Mesenchymal stem cell (in vitro differentiated cells and primary cell): ENCODE measurements at regions not wholly inside any gene's neighbourhood (a gene's known extent, or its start where the extent isn't known, plus 50 kb on each side); places are given as distances from the start of the nearest gene placed in this dataset.
"Not testable (repeated sequence)": the region's sequence is repeated elsewhere in the genome, so short reads cannot be mapped to it uniquely, and the experiment has no call there.

ENCODE experiments used
- DNase-seq: peaks from one replicate; pipeline ENCODE4 v3.0.0-alpha.2; 2013
- H2AFZ ChIP-seq: one replicate; pipeline ENCODE4 v1.6.1; 2013; ENCODE audit warnings: low read depth, mild to moderate bottlenecking, control low read depth, inconsistent platforms, low read length, moderate library complexity
- H2AK5ac ChIP-seq: 2 replicates; pipeline ENCODE4 v1.6.1; 2013; ENCODE audit warnings: low read length, moderate library complexity, mild to moderate bottlenecking, inconsistent platforms; ENCODE audit not compliant: severe bottlenecking
- H2BK120ac ChIP-seq: one replicate; pipeline ENCODE4 v1.6.1; 2013; ENCODE audit warnings: low read depth, mild to moderate bottlenecking, inconsistent platforms, low read length, moderate library complexity
- H2BK12ac ChIP-seq, 2 experiments: one replicate each; pipeline ENCODE4 v1.6.1; 2013; ENCODE audit warnings: inconsistent platforms in 2 of 2, low read length in 2 of 2, mild to moderate bottlenecking in 2 of 2, moderate library complexity in 2 of 2, control low read depth in 1 of 2
- H2BK15ac ChIP-seq: one replicate; pipeline ENCODE4 v1.6.1; 2013; ENCODE audit warnings: mild to moderate bottlenecking, low read depth, inconsistent platforms; ENCODE audit not compliant: poor library complexity, severe bottlenecking
- H2BK5ac ChIP-seq: 2 replicates; pipeline ENCODE4 v1.6.1; 2013; ENCODE audit warnings: low read depth, mild to moderate bottlenecking, low read length, control low read depth, inconsistent platforms; ENCODE audit not compliant: poor library complexity, severe bottlenecking
- H3K14ac ChIP-seq, 2 experiments: one replicate each; pipeline ENCODE4 v1.6.1; 2013; ENCODE audit warnings: inconsistent platforms in 2 of 2, low read length in 2 of 2, control low read depth in 1 of 2, mild to moderate bottlenecking in 1 of 2, moderate library complexity in 1 of 2
- H3K18ac ChIP-seq, 2 experiments: one replicate each; pipeline ENCODE4 v1.6.1; 2013; ENCODE audit warnings: inconsistent platforms in 2 of 2, low read length in 2 of 2, control low read depth in 1 of 2, low read depth in 1 of 2, mild to moderate bottlenecking in 1 of 2
- H3K23ac ChIP-seq, 2 experiments: one replicate each; pipeline ENCODE4 v1.6.1; 2013; ENCODE audit warnings: inconsistent platforms in 2 of 2, low read length in 2 of 2, mild to moderate bottlenecking in 2 of 2, moderate library complexity in 2 of 2, control low read depth in 1 of 2
- H3K27ac ChIP-seq: 2 replicates; pipeline ENCODE4 v1.5.1; 2013; ENCODE audit warnings: mild to moderate bottlenecking, moderate library complexity, low read length, control low read depth, inconsistent platforms; ENCODE audit not compliant: poor library complexity, severe bottlenecking
- H3K27me3 ChIP-seq, 2 experiments: 2 replicates each; pipeline versions ENCODE4 v1.6.1 to v1.7.0; 2013; ENCODE audit warnings: low read length in 2 of 2, mild to moderate bottlenecking in 2 of 2, moderate library complexity in 2 of 2, control low read depth in 1 of 2, inconsistent platforms in 1 of 2; ENCODE audit not compliant: control insufficient read depth in 1 of 2, insufficient read depth in 1 of 2
- H3K36me3 ChIP-seq, 2 experiments: 2 replicates each; pipeline versions ENCODE4 v1.6.1 to v1.7.0; 2013; ENCODE audit warnings: low read length in 2 of 2, control low read depth in 1 of 2, inconsistent platforms in 1 of 2, low read depth in 1 of 2, mild to moderate bottlenecking in 1 of 2; ENCODE audit not compliant: insufficient read depth in 2 of 2, control insufficient read depth in 1 of 2
- H3K4ac ChIP-seq, 2 experiments: one replicate each; pipeline ENCODE4 v1.6.1; 2013; ENCODE audit warnings: inconsistent platforms in 2 of 2, low read length in 2 of 2, mild to moderate bottlenecking in 2 of 2, moderate library complexity in 2 of 2, control low read depth in 1 of 2, low read depth in 1 of 2
- H3K4me1 ChIP-seq: 2 replicates; pipeline ENCODE4 v1.6.1; 2013; ENCODE audit warnings: low read depth, low read length, control low read depth; ENCODE audit not compliant: control insufficient read depth, insufficient read depth
- H3K4me2 ChIP-seq: 2 replicates; pipeline ENCODE4 v1.6.1; 2013; ENCODE audit warnings: low read length, mild to moderate bottlenecking, inconsistent platforms; ENCODE audit not compliant: poor library complexity, severe bottlenecking
- H3K4me3 ChIP-seq, 2 experiments: 2 replicates each; pipeline versions ENCODE4 v1.5.1 to v1.7.0; 2013; ENCODE audit warnings: low read length in 2 of 2, mild to moderate bottlenecking in 2 of 2, control low read depth in 1 of 2, low read depth in 1 of 2; ENCODE audit not compliant: insufficient read depth in 1 of 2
- H3K79me1 ChIP-seq: replicated peaks from 2 replicates; pipeline ENCODE4 v1.6.1; 2013; ENCODE audit warnings: mild to moderate bottlenecking, control low read depth, low read length, inconsistent platforms; ENCODE audit not compliant: poor library complexity, severe bottlenecking
- H3K9ac ChIP-seq: 2 replicates; pipeline ENCODE4 v1.7.0; 2013; ENCODE audit warnings: mild to moderate bottlenecking, low read length, moderate library complexity
- H3K9me3 ChIP-seq: 2 replicates; pipeline ENCODE4 v1.7.0; 2013; ENCODE audit warnings: mild to moderate bottlenecking, low read length; ENCODE audit not compliant: control insufficient read depth
- H4K8ac ChIP-seq: one replicate; pipeline ENCODE4 v1.6.1; 2013; ENCODE audit warnings: inconsistent platforms, mild to moderate bottlenecking, low read length, moderate library complexity
- H4K91ac ChIP-seq: one replicate; pipeline ENCODE4 v1.6.1; 2013; ENCODE audit warnings: mild to moderate bottlenecking, low read length, inconsistent platforms
- WGBS: methylation state at CpG from one replicate; pipeline ENCODE4 v1.1.7; 2013; ENCODE audit warnings: mixed read lengths; 5-methylcytosine and 5-hydroxymethylcytosine counted together

GRCh38 chr19:14265290-14266036 is 59.5 kb upstream of the ADGRL1 start:
- H3K27ac ChIP-seq: no peak overlapping the region
- peak overlapping the region; percentile 82 for H3K4me2 ChIP-seq
- H2BK120ac ChIP-seq: no peak overlapping the region
- DNase-seq: no peak
- no peak overlapping the region for H2AK5ac ChIP-seq
- H4K91ac ChIP-seq: no peak overlapping the region
- H2BK12ac ChIP-seq: no peak overlapping the region
- H3K36me3 ChIP-seq: no peaks in the 10 kb centered on the region
- H3K9me3 ChIP-seq: no peaks in the 10 kb centered on the region
- H3K23ac ChIP-seq: no peak overlapping the region
- no peak overlapping the region for H3K14ac ChIP-seq
- WGBS: 8% methylated on average over 31 of the region's 37 CpGs
- peak overlapping the region in 1 of 2 experiments; percentile 39 for H3K18ac ChIP-seq
- H3K4me1 ChIP-seq: peaks cover 10% of the 10 kb centered on the region
- H3K27me3 ChIP-seq: peaks cover 39 to 52% of the 10 kb centered on the region in 2 experiments
- H3K4me3 ChIP-seq: no peak overlapping the region
- no peak overlapping the region for H2AFZ ChIP-seq
- peak overlapping the region; percentile 67 for H2BK15ac ChIP-seq
- H3K79me1 ChIP-seq: no peaks in the 10 kb centered on the region
- peak overlapping the region; percentile 75 for H4K8ac ChIP-seq
- H3K4ac ChIP-seq: no peak overlapping the region
- H3K9ac ChIP-seq: no peak overlapping the region
- H2BK5ac ChIP-seq: no peak overlapping the region

GRCh38 chr19:14255902-14256649 is 50.1 kb upstream of the ADGRL1 start:
- H3K27me3 ChIP-seq: peaks cover 6 to 12% of the 10 kb centered on the region in 2 experiments
- DNase-seq, H3K79me1 ChIP-seq, H3K23ac ChIP-seq, H3K4me1 ChIP-seq, H2AFZ ChIP-seq, H3K4ac ChIP-seq, H2BK12ac ChIP-seq, H3K4me3 ChIP-seq, H3K14ac ChIP-seq, H2BK5ac ChIP-seq, H3K9ac ChIP-seq, H4K91ac ChIP-seq, H3K18ac ChIP-seq, H4K8ac ChIP-seq, H3K36me3 ChIP-seq, H3K4me2 ChIP-seq, H2BK15ac ChIP-seq, H3K9me3 ChIP-seq, H2AK5ac ChIP-seq, H3K27ac ChIP-seq, H2BK120ac ChIP-seq: not testable (repeated sequence)
- 66% methylated on average over 6 of the region's 7 CpGs for WGBS
